ENCODE measurements at regions not wholly inside any gene's neighbourhood (a gene's known extent, or its start where the extent isn't known, plus 50 kb on each side); places are given as distances from the start of the nearest gene placed in this dataset.

DNA sequence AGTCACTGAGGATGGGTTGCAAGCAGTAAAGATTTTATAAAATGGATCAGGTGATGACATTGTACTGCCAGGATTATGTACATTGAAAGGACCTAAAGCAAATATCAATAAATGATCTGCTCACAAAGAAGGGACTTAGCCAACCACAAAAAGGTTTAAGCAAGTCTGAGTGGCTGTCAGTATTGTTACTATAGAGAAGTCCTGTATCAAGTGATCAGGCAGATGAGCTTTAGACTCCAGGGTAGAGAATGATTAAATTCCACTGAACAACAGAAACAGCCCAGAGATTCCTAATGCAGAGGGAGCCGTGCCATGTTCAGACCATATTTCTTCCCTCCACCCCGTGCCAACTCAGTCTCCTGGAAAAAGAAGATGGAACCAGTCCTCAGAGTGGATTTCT is 138.9 kb downstream of the SETD4 start:
- 8% methylated on average over 2 of the region's 2 CpGs for WGBS (ENCODE audit: low lambda C conversion rate)
- in situ Hi-C loops (cut with HindIII; ENCODE audit: extremely low pct_ligation_motif_present, low pct_unique_long_range_greater_than_20kb): no loop called here
- ATAC-seq (peak; percentile 69), DNase-seq (ENCODE audit: low spot score) (peak; percentile 45), FAIRE-seq (no peak)
- Histone ChIP-seq H3K9me3 (ENCODE audit: low read length) (no peaks in the 10 kb centered on the region), H3K27ac (ENCODE audit: extremely low read length, insufficient read depth, low read length) (peak overlapping the region; percentile 30), H4K20me1 (ENCODE audit: insufficient read depth, low read length) (no peaks in the 10 kb centered on the region), H3K4me1 (ENCODE audit: insufficient read depth, low read length) (peaks cover 45% of the 10 kb centered on the region), H3K9ac (ENCODE audit: insufficient read depth, low read depth, low read length) (peak overlapping the region; percentile 31; the same call in 1 of the 2 replicates), H2AFZ (ENCODE audit: low read length) (no peak overlapping the region), H3K27me3 (ENCODE audit: control insufficient read depth in 1 of 2, insufficient read depth in 2 of 2, low read length in 2 of 2) (no peaks in the 10 kb centered on the region), H3K79me2 (ENCODE audit: insufficient read depth, low read length) (no peaks in the 10 kb centered on the region), H3K4me2 (ENCODE audit: low read depth, low read length) (peak overlapping the region; percentile 52), H3K36me3 (replicated peaks in 1 of 2; ENCODE audit: control insufficient read depth in 1 of 2, insufficient read depth in 2 of 2, low read length in 2 of 2) (no peaks in the 10 kb centered on the region), H3K4me3 (replicated peaks in 1 of 3; ENCODE audit: insufficient read depth in 1 of 3, low read depth in 2 of 3, low read length in 3 of 3) (no peak overlapping the region)
- BruUV-seq (replicated peaks): no TSS peak
- intact Hi-C loops (cut with micrococcal nuclease; ENCODE audit: unreplicated experiment): no loop called here
- CTCF ChIA-PET (ENCODE audit: low intra/inter-chr PET ratio, low total read pairs): no interaction called here
- POLR2A ChIA-PET: no interaction called here
- no peak for TF ChIP-seq PLRG1 (conservative IDR thresholded peaks at IDR 0.05)
- TF ChIP-seq SOX13 (IDR thresholded peaks at IDR 0.05): no peak
- peak in 1 of 2 experiments; percentile 7; a peak in 1 of 4 replicates for TF ChIP-seq SOX13 (CRISPR knock-in tag; conservative IDR thresholded peaks at IDR 0.05 in 1 of 2, IDR thresholded peaks at IDR 0.05 in 1 of 2)
- TF ChIP-seq SP4 (CRISPR knock-in tag; IDR thresholded peaks at IDR 0.05): no peak
- TF ChIP-seq, protein P1, sequence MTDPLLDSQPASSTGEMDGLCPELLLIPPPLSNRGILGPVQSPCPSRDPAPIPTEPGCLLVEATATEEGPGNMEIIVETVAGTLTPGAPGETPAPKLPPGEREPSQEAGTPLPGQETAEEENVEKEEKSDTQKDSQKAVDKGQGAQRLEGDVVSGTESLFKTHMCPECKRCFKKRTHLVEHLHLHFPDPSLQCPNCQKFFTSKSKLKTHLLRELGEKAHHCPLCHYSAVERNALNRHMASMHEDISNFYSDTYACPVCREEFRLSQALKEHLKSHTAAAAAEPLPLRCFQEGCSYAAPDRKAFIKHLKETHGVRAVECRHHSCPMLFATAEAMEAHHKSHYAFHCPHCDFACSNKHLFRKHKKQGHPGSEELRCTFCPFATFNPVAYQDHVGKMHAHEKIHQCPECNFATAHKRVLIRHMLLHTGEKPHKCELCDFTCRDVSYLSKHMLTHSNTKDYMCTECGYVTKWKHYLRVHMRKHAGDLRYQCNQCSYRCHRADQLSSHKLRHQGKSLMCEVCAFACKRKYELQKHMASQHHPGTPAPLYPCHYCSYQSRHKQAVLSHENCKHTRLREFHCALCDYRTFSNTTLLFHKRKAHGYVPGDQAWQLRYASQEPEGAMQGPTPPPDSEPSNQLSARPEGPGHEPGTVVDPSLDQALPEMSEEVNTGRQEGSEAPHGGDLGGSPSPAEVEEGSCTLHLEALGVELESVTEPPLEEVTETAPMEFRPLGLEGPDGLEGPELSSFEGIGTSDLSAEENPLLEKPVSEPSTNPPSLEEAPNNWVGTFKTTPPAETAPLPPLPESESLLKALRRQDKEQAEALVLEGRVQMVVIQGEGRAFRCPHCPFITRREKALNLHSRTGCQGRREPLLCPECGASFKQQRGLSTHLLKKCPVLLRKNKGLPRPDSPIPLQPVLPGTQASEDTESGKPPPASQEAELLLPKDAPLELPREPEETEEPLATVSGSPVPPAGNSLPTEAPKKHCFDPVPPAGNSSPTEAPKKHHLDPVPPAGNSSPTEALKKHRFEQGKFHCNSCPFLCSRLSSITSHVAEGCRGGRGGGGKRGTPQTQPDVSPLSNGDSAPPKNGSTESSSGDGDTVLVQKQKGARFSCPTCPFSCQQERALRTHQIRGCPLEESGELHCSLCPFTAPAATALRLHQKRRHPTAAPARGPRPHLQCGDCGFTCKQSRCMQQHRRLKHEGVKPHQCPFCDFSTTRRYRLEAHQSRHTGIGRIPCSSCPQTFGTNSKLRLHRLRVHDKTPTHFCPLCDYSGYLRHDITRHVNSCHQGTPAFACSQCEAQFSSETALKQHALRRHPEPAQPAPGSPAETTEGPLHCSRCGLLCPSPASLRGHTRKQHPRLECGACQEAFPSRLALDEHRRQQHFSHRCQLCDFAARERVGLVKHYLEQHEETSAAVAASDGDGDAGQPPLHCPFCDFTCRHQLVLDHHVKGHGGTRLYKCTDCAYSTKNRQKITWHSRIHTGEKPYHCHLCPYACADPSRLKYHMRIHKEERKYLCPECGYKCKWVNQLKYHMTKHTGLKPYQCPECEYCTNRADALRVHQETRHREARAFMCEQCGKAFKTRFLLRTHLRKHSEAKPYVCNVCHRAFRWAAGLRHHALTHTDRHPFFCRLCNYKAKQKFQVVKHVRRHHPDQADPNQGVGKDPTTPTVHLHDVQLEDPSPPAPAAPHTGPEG (CRISPR knock-in tag; IDR thresholded peaks at IDR 0.05): no peak
- TF ChIP-seq, protein P2, sequence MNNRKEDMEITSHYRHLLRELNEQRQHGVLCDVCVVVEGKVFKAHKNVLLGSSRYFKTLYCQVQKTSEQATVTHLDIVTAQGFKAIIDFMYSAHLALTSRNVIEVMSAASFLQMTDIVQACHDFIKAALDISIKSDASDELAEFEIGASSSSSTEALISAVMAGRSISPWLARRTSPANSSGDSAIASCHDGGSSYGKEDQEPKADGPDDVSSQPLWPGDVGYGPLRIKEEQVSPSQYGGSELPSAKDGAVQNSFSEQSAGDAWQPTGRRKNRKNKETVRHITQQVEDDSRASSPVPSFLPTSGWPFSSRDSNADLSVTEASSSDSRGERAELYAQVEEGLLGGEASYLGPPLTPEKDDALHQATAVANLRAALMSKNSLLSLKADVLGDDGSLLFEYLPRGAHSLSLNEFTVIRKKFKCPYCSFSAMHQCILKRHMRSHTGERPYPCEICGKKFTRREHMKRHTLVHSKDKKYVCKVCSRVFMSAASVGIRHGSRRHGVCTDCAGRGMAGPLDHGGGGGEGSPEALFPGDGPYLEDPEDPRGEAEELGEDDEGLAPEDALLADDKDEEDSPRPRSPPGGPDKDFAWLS (CRISPR knock-in tag; IDR thresholded peaks at IDR 0.05; ENCODE audit: borderline replicate concordance): no peak
- TF ChIP-seq, protein P3, sequence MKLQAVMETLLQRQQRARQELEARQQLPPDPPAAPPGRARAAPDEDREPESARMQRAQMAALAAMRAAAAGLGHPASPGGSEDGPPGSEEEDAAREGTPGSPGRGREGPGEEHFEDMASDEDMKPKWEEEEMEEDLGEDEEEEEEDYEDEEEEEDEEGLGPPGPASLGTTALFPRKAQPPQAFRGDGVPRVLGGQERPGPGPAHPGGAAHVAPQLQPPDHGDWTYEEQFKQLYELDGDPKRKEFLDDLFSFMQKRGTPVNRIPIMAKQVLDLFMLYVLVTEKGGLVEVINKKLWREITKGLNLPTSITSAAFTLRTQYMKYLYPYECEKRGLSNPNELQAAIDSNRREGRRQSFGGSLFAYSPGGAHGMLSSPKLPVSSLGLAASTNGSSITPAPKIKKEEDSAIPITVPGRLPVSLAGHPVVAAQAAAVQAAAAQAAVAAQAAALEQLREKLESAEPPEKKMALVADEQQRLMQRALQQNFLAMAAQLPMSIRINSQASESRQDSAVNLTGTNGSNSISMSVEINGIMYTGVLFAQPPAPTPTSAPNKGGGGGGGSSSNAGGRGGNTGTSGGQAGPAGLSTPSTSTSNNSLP (IDR thresholded peaks at IDR 0.05; ENCODE audit: low read depth, low read length): peak; percentile 71
- TF ChIP-seq, protein P4, sequence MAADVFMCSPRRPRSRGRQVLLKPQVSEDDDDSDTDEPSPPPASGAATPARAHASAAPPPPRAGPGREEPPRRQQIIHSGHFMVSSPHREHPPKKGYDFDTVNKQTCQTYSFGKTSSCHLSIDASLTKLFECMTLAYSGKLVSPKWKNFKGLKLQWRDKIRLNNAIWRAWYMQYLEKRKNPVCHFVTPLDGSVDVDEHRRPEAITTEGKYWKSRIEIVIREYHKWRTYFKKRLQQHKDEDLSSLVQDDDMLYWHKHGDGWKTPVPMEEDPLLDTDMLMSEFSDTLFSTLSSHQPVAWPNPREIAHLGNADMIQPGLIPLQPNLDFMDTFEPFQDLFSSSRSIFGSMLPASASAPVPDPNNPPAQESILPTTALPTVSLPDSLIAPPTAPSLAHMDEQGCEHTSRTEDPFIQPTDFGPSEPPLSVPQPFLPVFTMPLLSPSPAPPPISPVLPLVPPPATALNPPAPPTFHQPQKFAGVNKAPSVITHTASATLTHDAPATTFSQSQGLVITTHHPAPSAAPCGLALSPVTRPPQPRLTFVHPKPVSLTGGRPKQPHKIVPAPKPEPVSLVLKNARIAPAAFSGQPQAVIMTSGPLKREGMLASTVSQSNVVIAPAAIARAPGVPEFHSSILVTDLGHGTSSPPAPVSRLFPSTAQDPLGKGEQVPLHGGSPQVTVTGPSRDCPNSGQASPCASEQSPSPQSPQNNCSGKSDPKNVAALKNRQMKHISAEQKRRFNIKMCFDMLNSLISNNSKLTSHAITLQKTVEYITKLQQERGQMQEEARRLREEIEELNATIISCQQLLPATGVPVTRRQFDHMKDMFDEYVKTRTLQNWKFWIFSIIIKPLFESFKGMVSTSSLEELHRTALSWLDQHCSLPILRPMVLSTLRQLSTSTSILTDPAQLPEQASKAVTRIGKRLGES (CRISPR knock-in tag; IDR thresholded peaks at IDR 0.05; ENCODE audit: borderline replicate concordance): no peak
- TF ChIP-seq ZNF263 (CRISPR knock-in tag; IDR thresholded peaks at IDR 0.05): no peak
- no peak for TF ChIP-seq ZIK1 (CRISPR knock-in tag; IDR thresholded peaks at IDR 0.05; ENCODE audit: borderline replicate concordance, low read depth)
- TF ChIP-seq AHR (CRISPR knock-in tag; IDR thresholded peaks at IDR 0.05): no peak

All from HepG2 (cell line).